ENCODE measurements at regions not wholly inside any gene's neighbourhood (a gene's known extent, or its start where the extent isn't known, plus 50 kb on each side); places are given as distances from the start of the nearest gene placed in this dataset.

- DNase-seq (ENCODE audit: low spot score), result no peak
- Histone ChIP-seq H3K9me3 (ENCODE audit: control insufficient read depth in 4 of 4, low read length in 3 of 4) (no peaks in the 10 kb centered on the region), H3K9ac (ENCODE audit: low read depth in 1 of 2, low read length in 2 of 2) (no peak overlapping the region), H3K27ac (ENCODE audit: low read depth in 1 of 2, low read length in 2 of 2) (no peak overlapping the region), H3K4me3 (ENCODE audit: low read depth in 1 of 3, low read length in 3 of 3) (no peak overlapping the region), H3K27me3 (ENCODE audit: control insufficient read depth in 4 of 4, insufficient read depth in 4 of 4, low read length in 3 of 4) (peaks cover 0 to 3% (median 0%) of the 10 kb centered on the region in 4 donors), H3K36me3 (ENCODE audit: control insufficient read depth in 4 of 4, insufficient read depth in 3 of 4, low read depth in 1 of 4, low read length in 3 of 4) (no peaks in the 10 kb centered on the region), H3K4me1 (ENCODE audit: control insufficient read depth in 4 of 4, insufficient read depth in 4 of 4, low read length in 3 of 4) (no peaks in the 10 kb centered on the region)
- no peak for TF ChIP-seq TAF1 (conservative IDR thresholded peaks at IDR 0.05)
- TF ChIP-seq FOXA1 (IDR thresholded peaks at IDR 0.05), result no peak
- no peak for TF ChIP-seq SP1 (IDR thresholded peaks at IDR 0.05)
- TF ChIP-seq, protein P1, sequence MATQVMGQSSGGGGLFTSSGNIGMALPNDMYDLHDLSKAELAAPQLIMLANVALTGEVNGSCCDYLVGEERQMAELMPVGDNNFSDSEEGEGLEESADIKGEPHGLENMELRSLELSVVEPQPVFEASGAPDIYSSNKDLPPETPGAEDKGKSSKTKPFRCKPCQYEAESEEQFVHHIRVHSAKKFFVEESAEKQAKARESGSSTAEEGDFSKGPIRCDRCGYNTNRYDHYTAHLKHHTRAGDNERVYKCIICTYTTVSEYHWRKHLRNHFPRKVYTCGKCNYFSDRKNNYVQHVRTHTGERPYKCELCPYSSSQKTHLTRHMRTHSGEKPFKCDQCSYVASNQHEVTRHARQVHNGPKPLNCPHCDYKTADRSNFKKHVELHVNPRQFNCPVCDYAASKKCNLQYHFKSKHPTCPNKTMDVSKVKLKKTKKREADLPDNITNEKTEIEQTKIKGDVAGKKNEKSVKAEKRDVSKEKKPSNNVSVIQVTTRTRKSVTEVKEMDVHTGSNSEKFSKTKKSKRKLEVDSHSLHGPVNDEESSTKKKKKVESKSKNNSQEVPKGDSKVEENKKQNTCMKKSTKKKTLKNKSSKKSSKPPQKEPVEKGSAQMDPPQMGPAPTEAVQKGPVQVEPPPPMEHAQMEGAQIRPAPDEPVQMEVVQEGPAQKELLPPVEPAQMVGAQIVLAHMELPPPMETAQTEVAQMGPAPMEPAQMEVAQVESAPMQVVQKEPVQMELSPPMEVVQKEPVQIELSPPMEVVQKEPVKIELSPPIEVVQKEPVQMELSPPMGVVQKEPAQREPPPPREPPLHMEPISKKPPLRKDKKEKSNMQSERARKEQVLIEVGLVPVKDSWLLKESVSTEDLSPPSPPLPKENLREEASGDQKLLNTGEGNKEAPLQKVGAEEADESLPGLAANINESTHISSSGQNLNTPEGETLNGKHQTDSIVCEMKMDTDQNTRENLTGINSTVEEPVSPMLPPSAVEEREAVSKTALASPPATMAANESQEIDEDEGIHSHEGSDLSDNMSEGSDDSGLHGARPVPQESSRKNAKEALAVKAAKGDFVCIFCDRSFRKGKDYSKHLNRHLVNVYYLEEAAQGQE (IDR thresholded peaks at IDR 0.05), result no peak
- TF ChIP-seq EGR1 (IDR thresholded peaks at IDR 0.05; ENCODE audit: low read depth in 2 of 2), result no peak
- TF ChIP-seq ATF3 (IDR thresholded peaks at IDR 0.05), result no peak
- TF ChIP-seq FOXA2 (IDR thresholded peaks at IDR 0.05), result no peak
- 80% methylated on average over 4 of the region's 4 CpGs for WGBS
These were observed 137.8 kb upstream of the UBASH3B start for GRCh38 chr11:122517403-122518379.

GRCh38 chr11:122516686-122517085 is 138.8 kb upstream of the UBASH3B start:
- H3K9ac ChIP-seq (ENCODE audit: low read depth in 1 of 2, low read length in 2 of 2), result no peak overlapping the region
- H3K4me1 ChIP-seq (ENCODE audit: control insufficient read depth in 4 of 4, insufficient read depth in 4 of 4, low read length in 3 of 4), result no peaks in the 10 kb centered on the region
- TF ChIP-seq HNF4A (conservative IDR thresholded peaks at IDR 0.05), result no peak
- no peak for TF ChIP-seq GABPA (IDR thresholded peaks at IDR 0.05 in 1 of 2, conservative IDR thresholded peaks at IDR 0.05 in 1 of 2)
- no peak for TF ChIP-seq RXRA (IDR thresholded peaks at IDR 0.05)
- TF ChIP-seq, protein P1 (IDR thresholded peaks at IDR 0.05), result no peak
- TF ChIP-seq HNF4G (IDR thresholded peaks at IDR 0.05), result no peak
- no peak for TF ChIP-seq FOXA2 (IDR thresholded peaks at IDR 0.05)
- no peak for TF ChIP-seq ATF3 (IDR thresholded peaks at IDR 0.05)
- TF ChIP-seq CTCF (IDR thresholded peaks at IDR 0.05; ENCODE audit: low read depth, low read length, missing input control), result no peak
- no peak for TF ChIP-seq MAX (IDR thresholded peaks at IDR 0.05)
- 67% methylated on average over 2 of the region's 2 CpGs for WGBS
- H3K36me3 ChIP-seq (ENCODE audit: control insufficient read depth in 4 of 4, insufficient read depth in 3 of 4, low read depth in 1 of 4, low read length in 3 of 4), result no peaks in the 10 kb centered on the region
- H3K27me3 ChIP-seq (ENCODE audit: control insufficient read depth in 4 of 4, insufficient read depth in 4 of 4, low read length in 3 of 4), result peaks cover 0 to 3% (median 0%) of the 10 kb centered on the region in 4 donors
- no peak overlapping the region for H3K27ac ChIP-seq (ENCODE audit: low read depth in 1 of 2, low read length in 2 of 2)
- no peak overlapping the region for H3K4me3 ChIP-seq (ENCODE audit: low read depth in 1 of 3, low read length in 3 of 3)
- no peak for DNase-seq (ENCODE audit: low spot score)
- no peaks in the 10 kb centered on the region for H3K9me3 ChIP-seq (ENCODE audit: control insufficient read depth in 4 of 4, low read length in 3 of 4)
